Lower lobe of right lung (tissue), 2 donors: ENCODE measurements at regions not wholly inside any gene's neighbourhood (a gene's known extent, or its start where the extent isn't known, plus 50 kb on each side); places are given as distances from the start of the nearest gene placed in this dataset.

Experiments
- ATAC-seq, 2 donors: fragments of 200-7000 bp; cut with Tn5 transposase; one replicate each; pipeline ENCODE4 v1.9.1; 2020 to 2022; ENCODE audit warnings: mild to moderate bottlenecking in 2 of 2, moderate library complexity in 2 of 2
- DNase-seq: peaks from one replicate; pipeline ENCODE4 v3.0.0-alpha.2; 2020
- H3K27ac ChIP-seq: fragments of 200-600 bp; one replicate; pipeline ENCODE4 v1.8.0; 2022
- H3K27me3 ChIP-seq: fragments of 200-600 bp; one replicate; pipeline ENCODE4 v1.8.0; 2022; ENCODE audit warnings: low read depth
- H3K36me3 ChIP-seq: fragments of 200-600 bp; one replicate; pipeline ENCODE4 v1.8.0; 2022; ENCODE audit warnings: mild to moderate bottlenecking
- H3K4me1 ChIP-seq: fragments of 200-600 bp; one replicate; pipeline ENCODE4 v1.8.0; 2022
- H3K4me3 ChIP-seq: fragments of 200-600 bp; one replicate; pipeline ENCODE4 v1.8.0; 2022; ENCODE audit warnings: mild to moderate bottlenecking
- H3K9me3 ChIP-seq: fragments of 200-600 bp; one replicate; pipeline ENCODE4 v1.8.0; 2022
- intact Hi-C: fragments of 100-400 bp; cut with DNase I; formaldehyde crosslinking; loops from one replicate; pipeline ENCODE4 v1.11.0; 2022
- TF ChIP-seq, protein P1 (sequence below): fragments of 200-600 bp; IDR thresholded peaks from one replicate; pipeline ENCODE4 v1.8.0; 2022; ENCODE audit warnings: antibody characterized with exemption, mild to moderate bottlenecking
- donor health status: DM: no; HTN: yes; CAD: no; lungs with severe emphysema.

- Histone ChIP-seq H3K27me3 (peaks cover 18% of the 10 kb centered on the region), H3K4me3 (peak overlapping the region; percentile 37), H3K4me1 (peaks cover 13% of the 10 kb centered on the region), H3K9me3 (no peaks in the 10 kb centered on the region), H3K36me3 (no peaks in the 10 kb centered on the region), H3K27ac (no peak overlapping the region)
- TF ChIP-seq, protein P1, sequence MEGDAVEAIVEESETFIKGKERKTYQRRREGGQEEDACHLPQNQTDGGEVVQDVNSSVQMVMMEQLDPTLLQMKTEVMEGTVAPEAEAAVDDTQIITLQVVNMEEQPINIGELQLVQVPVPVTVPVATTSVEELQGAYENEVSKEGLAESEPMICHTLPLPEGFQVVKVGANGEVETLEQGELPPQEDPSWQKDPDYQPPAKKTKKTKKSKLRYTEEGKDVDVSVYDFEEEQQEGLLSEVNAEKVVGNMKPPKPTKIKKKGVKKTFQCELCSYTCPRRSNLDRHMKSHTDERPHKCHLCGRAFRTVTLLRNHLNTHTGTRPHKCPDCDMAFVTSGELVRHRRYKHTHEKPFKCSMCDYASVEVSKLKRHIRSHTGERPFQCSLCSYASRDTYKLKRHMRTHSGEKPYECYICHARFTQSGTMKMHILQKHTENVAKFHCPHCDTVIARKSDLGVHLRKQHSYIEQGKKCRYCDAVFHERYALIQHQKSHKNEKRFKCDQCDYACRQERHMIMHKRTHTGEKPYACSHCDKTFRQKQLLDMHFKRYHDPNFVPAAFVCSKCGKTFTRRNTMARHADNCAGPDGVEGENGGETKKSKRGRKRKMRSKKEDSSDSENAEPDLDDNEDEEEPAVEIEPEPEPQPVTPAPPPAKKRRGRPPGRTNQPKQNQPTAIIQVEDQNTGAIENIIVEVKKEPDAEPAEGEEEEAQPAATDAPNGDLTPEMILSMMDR: peak; percentile 42
- ATAC-seq (peak; percentile 45 to 50), DNase-seq (peak; percentile 58)
- intact Hi-C loops: no loop called here
These were observed 103.2 kb upstream of the FOXP4 start for GRCh38 chr6:41442800-41443501.

DNA sequence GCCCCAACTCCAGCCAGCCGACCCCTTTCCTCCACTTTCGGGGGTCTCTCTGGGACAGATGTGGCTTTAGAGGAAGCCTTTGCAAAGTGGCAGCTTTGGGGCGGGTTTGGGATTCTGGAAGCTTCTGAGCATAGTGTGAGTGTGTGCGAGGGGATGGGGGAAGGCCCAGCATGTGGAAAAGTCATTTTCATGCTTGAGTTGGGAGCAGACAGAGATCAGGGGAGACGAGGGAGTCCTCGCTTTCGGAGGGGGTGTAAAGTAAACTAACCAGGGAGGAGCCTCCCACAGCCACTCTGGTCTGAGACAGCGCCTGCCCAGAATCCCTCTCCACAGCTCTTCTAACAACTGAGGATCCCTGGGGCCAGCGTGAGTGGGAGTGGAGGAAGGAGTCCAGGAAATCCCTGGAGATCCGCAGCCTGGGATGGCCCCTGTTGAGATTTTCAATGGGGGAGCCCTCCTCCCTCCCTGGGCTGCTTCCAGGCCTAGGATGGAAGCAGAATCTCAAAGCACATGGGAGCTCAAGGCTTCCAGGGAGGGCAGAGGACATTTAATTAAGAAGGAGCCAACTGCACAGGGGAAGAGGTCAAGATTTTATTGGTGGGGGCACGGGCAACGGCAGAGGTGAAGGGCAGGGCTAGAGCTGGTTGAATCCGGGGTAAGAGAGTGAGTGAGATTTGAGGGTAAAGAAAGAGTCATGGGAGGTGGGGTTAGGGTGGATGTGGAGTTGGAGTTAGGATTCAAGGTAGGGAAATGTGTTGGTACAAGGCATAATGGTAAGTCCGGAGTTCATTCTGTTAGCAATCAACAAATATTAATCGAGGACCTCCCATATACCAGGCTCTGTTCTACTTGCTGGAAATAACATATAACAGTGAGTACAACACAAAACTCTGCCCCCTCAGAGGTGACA, 102.3 kb upstream of the FOXP4 start:
- no peaks in the 10 kb centered on the region for H3K9me3 ChIP-seq
- H3K27me3 ChIP-seq: peaks cover 18% of the 10 kb centered on the region
- peak; percentile 4 to 25 for ATAC-seq
- DNase-seq: no peak
- no peaks in the 10 kb centered on the region for H3K36me3 ChIP-seq
- intact Hi-C loops: no loop called here
- peaks cover 13% of the 10 kb centered on the region for H3K4me1 ChIP-seq
- H3K4me3 ChIP-seq: no peak overlapping the region
- H3K27ac ChIP-seq: no peak overlapping the region
- TF ChIP-seq, protein P1: no peak

- no peak for DNase-seq
- H3K4me1 ChIP-seq: peaks cover 21% of the 10 kb centered on the region
- intact Hi-C loops: no loop called here
These were observed 100.9 kb upstream of the FOXP4 start for GRCh38 chr6:41445261-41445660.

DNA sequence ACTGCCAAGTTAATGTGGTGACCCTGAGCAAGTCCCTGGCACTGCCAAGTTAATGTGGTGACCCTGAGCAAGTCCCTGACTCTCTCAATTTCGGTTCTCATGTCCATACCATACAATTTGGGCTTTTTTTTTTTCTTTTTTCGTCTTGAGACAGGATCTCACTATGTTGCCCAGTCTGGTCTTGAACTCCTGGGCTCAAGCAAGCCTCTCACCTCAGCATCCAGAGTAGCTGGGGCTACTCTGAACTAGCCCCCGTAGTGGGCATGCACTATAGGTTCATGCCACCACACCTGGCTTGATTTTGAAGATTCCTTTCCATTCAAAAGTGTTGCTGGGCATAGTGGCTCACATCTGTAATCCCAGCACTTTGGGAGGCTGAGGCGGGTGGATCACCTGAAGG, 100.0 kb upstream of the FOXP4 start:
- no peak for ATAC-seq
- peaks cover 30% of the 10 kb centered on the region for H3K4me1 ChIP-seq
- TF ChIP-seq, protein P1: no peak

More at GRCh38 chr6:41445261-41445660, 100.9 kb upstream of the FOXP4 start:
- ATAC-seq: no peak
- H3K36me3 ChIP-seq: no peaks in the 10 kb centered on the region
- H3K4me3 ChIP-seq: no peak overlapping the region
- peaks cover 18% of the 10 kb centered on the region for H3K27me3 ChIP-seq
- H3K27ac ChIP-seq: no peak overlapping the region
- no peaks in the 10 kb centered on the region for H3K9me3 ChIP-seq
- TF ChIP-seq, protein P1: no peak

GRCh38 chr6:41446907-41447545, 99.2 kb upstream of the FOXP4 start:
- TF ChIP-seq, protein P1: no peak
- no peaks in the 10 kb centered on the region for H3K36me3 ChIP-seq
- no peaks in the 10 kb centered on the region for H3K9me3 ChIP-seq
- no peak overlapping the region for H3K4me3 ChIP-seq
- DNase-seq (no peak), ATAC-seq (no peak)
- H3K27me3 ChIP-seq: peaks cover 11% of the 10 kb centered on the region
- intact Hi-C loops: no loop called here
- H3K4me1 ChIP-seq: peaks cover 38% of the 10 kb centered on the region
- H3K27ac ChIP-seq: no peak overlapping the region

More for the DNA sequence above, 100.0 kb upstream of the FOXP4 start:
- DNase-seq: no peak
- Histone ChIP-seq H3K27ac (no peak overlapping the region), H3K36me3 (no peaks in the 10 kb centered on the region), H3K27me3 (peaks cover 18% of the 10 kb centered on the region), H3K4me3 (no peak overlapping the region), H3K9me3 (no peaks in the 10 kb centered on the region)
- intact Hi-C loops: no loop called here
